SJSA1 (cell line): ENCODE measurements at regions not wholly inside any gene's neighbourhood (a gene's known extent, or its start where the extent isn't known, plus 50 kb on each side); places are given as distances from the start of the nearest gene placed in this dataset.
"Not testable (repeated sequence)": the region's sequence is repeated elsewhere in the genome, so short reads cannot be mapped to it uniquely, and the experiment has no call there.

ENCODE experiments used
- DNase-seq, 2 experiments: peaks; one replicate each; pipeline ENCODE4 v3.0.0-alpha.2; 2015 to 2020; ENCODE audit warnings: low spot score in 2 of 2, low read depth in 1 of 2
- H3K27ac ChIP-seq: fragments of 250-450 bp; sonication (Bioruptor Pico); 2 replicates; pipeline ENCODE4 v1.5.1; 2020; ENCODE audit warnings: mild to moderate bottlenecking, moderate library complexity
- H3K27me3 ChIP-seq: fragments of 250-450 bp; sonication (Bioruptor Pico); replicated peaks from 2 replicates; pipeline ENCODE4 v1.5.1; 2020; ENCODE audit warnings: mild to moderate bottlenecking, moderate library complexity
- H3K36me3 ChIP-seq: fragments of 250-450 bp; sonication (Bioruptor Pico); 2 replicates; pipeline ENCODE4 v1.5.1; 2020; ENCODE audit warnings: mild to moderate bottlenecking
- H3K4me1 ChIP-seq: fragments of 250-450 bp; sonication (Bioruptor Pico); replicated peaks from 2 replicates; pipeline ENCODE4 v1.6.1; 2021; ENCODE audit warnings: mild to moderate bottlenecking
- H3K4me3 ChIP-seq: fragments of 250-450 bp; sonication (Bioruptor Pico); 2 replicates; pipeline ENCODE4 v1.5.1; 2020; ENCODE audit warnings: mild to moderate bottlenecking
- H3K9me3 ChIP-seq: fragments of 250-450 bp; sonication (Bioruptor Pico); replicated peaks from 2 replicates; pipeline ENCODE4 v1.5.1; 2020; ENCODE audit warnings: mild to moderate bottlenecking

GRCh38 chr11:104792861-104793260 lies 105.4 kb downstream of the CASP12 start:
- H3K27ac ChIP-seq: no peak overlapping the region
- no peaks in the 10 kb centered on the region for H3K4me1 ChIP-seq
- H3K9me3 ChIP-seq: no peaks in the 10 kb centered on the region
- H3K27me3 ChIP-seq: no peaks in the 10 kb centered on the region
- no peaks in the 10 kb centered on the region for H3K36me3 ChIP-seq
- DNase-seq: no peak
- no peak overlapping the region for H3K4me3 ChIP-seq

GRCh38 chr11:104791896-104792295 lies 106.4 kb downstream of the CASP12 start:
- no peaks in the 10 kb centered on the region for H3K36me3 ChIP-seq
- H3K4me3 ChIP-seq: no peak overlapping the region
- no peak overlapping the region for H3K27ac ChIP-seq
- no peak for DNase-seq
- H3K9me3 ChIP-seq: no peaks in the 10 kb centered on the region
- H3K4me1 ChIP-seq: no peaks in the 10 kb centered on the region
- H3K27me3 ChIP-seq: no peaks in the 10 kb centered on the region

GRCh38 chr11:104784684-104785460 lies 113.4 kb downstream of the CASP12 start:
- Histone ChIP-seq H3K4me3 (no peak overlapping the region), H3K27ac (no peak overlapping the region), H3K4me1 (no peaks in the 10 kb centered on the region), H3K27me3 (no peaks in the 10 kb centered on the region), H3K9me3 (no peaks in the 10 kb centered on the region), H3K36me3 (no peaks in the 10 kb centered on the region)
- DNase-seq: no peak

GRCh38 chr11:104783241-104783640 lies 115.0 kb downstream of the CASP12 start:
- Histone ChIP-seq H3K9me3 (no peaks in the 10 kb centered on the region), H3K4me1 (no peaks in the 10 kb centered on the region), H3K27me3 (no peaks in the 10 kb centered on the region), H3K36me3 (no peaks in the 10 kb centered on the region), H3K27ac (no peak overlapping the region), H3K4me3 (no peak overlapping the region)
- DNase-seq: no peak

- Histone ChIP-seq H3K9me3 (no peaks in the 10 kb centered on the region), H3K4me1 (no peaks in the 10 kb centered on the region), H3K4me3 (no peak overlapping the region), H3K27me3 (no peaks in the 10 kb centered on the region), H3K27ac (no peak overlapping the region), H3K36me3 (no peaks in the 10 kb centered on the region)
- no peak for DNase-seq
These were observed 115.9 kb downstream of the CASP12 start for GRCh38 chr11:104782377-104782754.

- Histone ChIP-seq H3K4me1 (no peaks in the 10 kb centered on the region), H3K27ac (no peak overlapping the region)
- no peak for DNase-seq
These were observed 116.4 kb downstream of the CASP12 start for GRCh38 chr11:104781719-104782376.

GRCh38 chr11:104781037-104781436 lies 117.2 kb downstream of the CASP12 start:
- Histone ChIP-seq H3K4me3 (no peak overlapping the region), H3K27me3 (no peaks in the 10 kb centered on the region), H3K4me1 (no peaks in the 10 kb centered on the region), H3K9me3 (no peaks in the 10 kb centered on the region), H3K36me3 (no peaks in the 10 kb centered on the region), H3K27ac (no peak overlapping the region)
- no peak for DNase-seq

More at GRCh38 chr11:104781719-104782376, 116.4 kb downstream of the CASP12 start:
- no peaks in the 10 kb centered on the region for H3K9me3 ChIP-seq
- no peaks in the 10 kb centered on the region for H3K27me3 ChIP-seq
- H3K4me3 ChIP-seq: no peak overlapping the region
- H3K36me3 ChIP-seq: no peaks in the 10 kb centered on the region

GRCh38 chr11:104776501-104777170 lies 121.6 kb downstream of the CASP12 start:
- Histone ChIP-seq H3K27me3 (no peaks in the 10 kb centered on the region), H3K4me3 (no peak overlapping the region), H3K4me1 (peaks cover 9% of the 10 kb centered on the region), H3K9me3 (no peaks in the 10 kb centered on the region), H3K36me3 (no peaks in the 10 kb centered on the region), H3K27ac (no peak overlapping the region)
- DNase-seq: no peak

- Histone ChIP-seq H3K4me1 (peaks cover 9% of the 10 kb centered on the region), H3K27me3 (no peaks in the 10 kb centered on the region), H3K4me3 (no peak overlapping the region), H3K27ac (no peak overlapping the region), H3K9me3 (no peaks in the 10 kb centered on the region), H3K36me3 (no peaks in the 10 kb centered on the region)
- DNase-seq: no peak
These were observed 123.7 kb downstream of the CASP12 start for GRCh38 chr11:104774578-104774977.

GRCh38 chr11:104772806-104773241 lies 125.4 kb downstream of the CASP12 start:
- H3K4me1 ChIP-seq: peaks cover 9% of the 10 kb centered on the region
- H3K4me3 ChIP-seq: no peak overlapping the region
- no peaks in the 10 kb centered on the region for H3K9me3 ChIP-seq
- peak overlapping the region; percentile 58 for H3K27ac ChIP-seq
- H3K36me3 ChIP-seq: no peaks in the 10 kb centered on the region
- no peaks in the 10 kb centered on the region for H3K27me3 ChIP-seq
- peak; percentile 42 to 44 for DNase-seq

GRCh38 chr11:104771763-104772162 lies 126.5 kb downstream of the CASP12 start:
- no peak for DNase-seq
- Histone ChIP-seq H3K27me3 (no peaks in the 10 kb centered on the region), H3K27ac (peak overlapping the region; percentile 58; the same call in 1 of the 2 replicates), H3K4me1 (peaks cover 9% of the 10 kb centered on the region), H3K4me3 (no peak overlapping the region), H3K9me3 (no peaks in the 10 kb centered on the region), H3K36me3 (no peaks in the 10 kb centered on the region)

GRCh38 chr11:104771046-104771445 lies 127.2 kb downstream of the CASP12 start:
- H3K4me1 ChIP-seq, H3K9me3 ChIP-seq, H3K36me3 ChIP-seq: not testable (repeated sequence)

GRCh38 chr11:104765401-104766095 lies 132.7 kb downstream of the CASP12 start:
- H3K27ac ChIP-seq: peak overlapping the region; percentile 29; the same call in 1 of the 2 replicates
- no peaks in the 10 kb centered on the region for H3K9me3 ChIP-seq
- H3K4me3 ChIP-seq: no peak overlapping the region
- H3K4me1 ChIP-seq: peaks cover 15% of the 10 kb centered on the region
- no peaks in the 10 kb centered on the region for H3K27me3 ChIP-seq
- peak in 1 of 2 experiments; percentile 11 for DNase-seq
- H3K36me3 ChIP-seq: no peaks in the 10 kb centered on the region

More at GRCh38 chr11:104771046-104771445, 127.2 kb downstream of the CASP12 start:
- not testable (repeated sequence) for DNase-seq, H3K27ac ChIP-seq, H3K27me3 ChIP-seq, H3K4me3 ChIP-seq
